ENCODE measurements at regions not wholly inside any gene's neighbourhood (a gene's known extent, or its start where the extent isn't known, plus 50 kb on each side); places are given as distances from the start of the nearest gene placed in this dataset.
"Not testable (repeated sequence)": the region's sequence is repeated elsewhere in the genome, so short reads cannot be mapped to it uniquely, and the experiment has no call there.

DNA sequence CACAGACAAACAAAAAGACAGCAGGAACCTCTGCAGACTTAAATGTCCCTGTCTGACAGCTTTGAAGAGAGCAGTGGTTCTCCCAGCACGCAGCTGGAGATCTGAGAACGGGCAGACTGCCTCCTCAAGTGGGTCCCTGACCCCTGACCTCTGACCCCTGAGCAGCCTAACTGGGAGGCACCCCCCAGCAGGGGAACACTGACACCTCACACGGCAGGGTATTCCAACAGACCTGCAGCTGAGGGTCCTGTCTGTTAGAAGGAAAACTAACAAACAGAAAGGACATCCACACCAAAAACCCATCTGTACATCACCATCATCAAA is 182.3 kb upstream of the NECTIN3 start:
- H2BK5ac ChIP-seq (ENCODE audit: insufficient read length, low read length); H2BK20ac ChIP-seq (ENCODE audit: low read depth, low read length, poor library complexity, severe bottlenecking); H3K27me3 ChIP-seq (ENCODE audit: insufficient read depth, low read length); H3K23me2 ChIP-seq (ENCODE audit: insufficient read length, low read depth, low read length, poor library complexity, severe bottlenecking); H3K79me1 ChIP-seq (ENCODE audit: insufficient read depth, low read depth, low read length, poor library complexity, severe bottlenecking); H2AK5ac ChIP-seq (ENCODE audit: insufficient read length, low read length); H3K4me2 ChIP-seq (ENCODE audit: insufficient read depth, insufficient read length, low read length); H3K4me1 Mint-ChIP-seq; H3K27ac ChIP-seq (ENCODE audit: insufficient read length, low read depth, low read length); H3K14ac ChIP-seq (ENCODE audit: insufficient read depth, low read length); H4K8ac ChIP-seq (replicated peaks; ENCODE audit: insufficient read length, low read depth, low read length); H2BK120ac ChIP-seq (ENCODE audit: low read depth, low read length, poor library complexity, severe bottlenecking); H2BK15ac ChIP-seq (ENCODE audit: low read depth, low read length); H3K56ac ChIP-seq (ENCODE audit: insufficient read length, low read depth, low read length); H4K20me1 ChIP-seq (ENCODE audit: control insufficient read depth, insufficient read depth, insufficient read length); H3K9me3 ChIP-seq (ENCODE audit: control insufficient read depth, low read depth, low read length); H3K9ac ChIP-seq (ENCODE audit: extremely low read depth, insufficient read length, low read length); H4K5ac ChIP-seq (ENCODE audit: insufficient read length, low read depth, low read length); H4K91ac ChIP-seq (ENCODE audit: insufficient read length, low read depth, low read length); H2AFZ ChIP-seq (ENCODE audit: low read length); H3T11ph ChIP-seq (ENCODE audit: low read length); H3K27ac Mint-ChIP-seq; H2BK12ac ChIP-seq (ENCODE audit: insufficient read length, low read depth, low read length); DNase-seq; H3K18ac ChIP-seq (ENCODE audit: insufficient read length, low read depth, low read length); H3K4me3 Mint-ChIP-seq; H3K4me1 ChIP-seq (ENCODE audit: insufficient read depth, low read length); H3K79me2 ChIP-seq (ENCODE audit: insufficient read depth, low read length); H3K23ac ChIP-seq (ENCODE audit: insufficient read length, low read depth, low read length); H3K4ac ChIP-seq (ENCODE audit: low read depth, low read length): not testable (repeated sequence)
- peaks cover 15 to 32% (median 25%) of the 10 kb centered on the region in 3 experiments for H3K36me3 Mint-ChIP-seq (ENCODE audit: insufficient read depth in 1 of 3, low read depth in 3 of 3)
- peaks cover 10% of the 10 kb centered on the region for H3K27me3 Mint-ChIP-seq (ENCODE audit: low read depth)
- WGBS (ENCODE audit: extremely low coverage, insufficient read length, low lambda C conversion rate) = no CpG with 5 or more reads among the region's 3 CpGs
- peaks cover 5 to 10% of the 10 kb centered on the region in 2 experiments; a peak in 4 of 5 replicates for H3K9me3 Mint-ChIP-seq

All from H9 (cell line).